ENCODE measurements at regions not wholly inside any gene's neighbourhood (a gene's known extent, or its start where the extent isn't known, plus 50 kb on each side); places are given as distances from the start of the nearest gene placed in this dataset.

- Histone ChIP-seq H4K5ac (ENCODE audit: insufficient read length, low read depth, low read length) (no peak overlapping the region), H3K79me2 (ENCODE audit: control insufficient read depth in 1 of 2, insufficient read depth in 2 of 2, low read length in 2 of 2) (no peaks in the 10 kb centered on the region), H3K79me1 (ENCODE audit: low read depth, low read length) (no peaks in the 10 kb centered on the region), H4K20me1 (replicated peaks in 1 of 2; ENCODE audit: control insufficient read depth in 1 of 2, insufficient read depth in 2 of 2, low read length in 2 of 2) (no peaks in the 10 kb centered on the region), H3K4me2 (ENCODE audit: insufficient read depth in 1 of 2, low read depth in 2 of 2, low read length in 2 of 2) (no peak overlapping the region), H3K23ac (ENCODE audit: insufficient read length) (no peak overlapping the region), H4K91ac (replicated peaks; ENCODE audit: insufficient read length, low read length) (no peak overlapping the region), H3K9ac (replicated peaks in 1 of 4; ENCODE audit: extremely low read depth in 1 of 4, low read depth in 3 of 4, low read length in 3 of 4) (no peak overlapping the region), H2AK5ac (ENCODE audit: low read depth, low read length) (no peak overlapping the region), H2BK5ac (ENCODE audit: low read depth, low read length) (no peak overlapping the region), H2BK12ac (ENCODE audit: low read depth, low read length) (no peak overlapping the region), H3K27ac (ENCODE audit: low read depth, low read length) (no peak overlapping the region), H2AFZ (ENCODE audit: low read length) (no peak overlapping the region), H3K4me3 (ENCODE audit: extremely low read depth in 1 of 4, insufficient read depth in 2 of 4, low read depth in 3 of 4, low read length in 4 of 4) (no peak overlapping the region), H3K18ac (ENCODE audit: extremely low read depth, low read length) (no peak overlapping the region), H3K4ac (replicated peaks; ENCODE audit: insufficient read length, low read depth, low read length) (no peak overlapping the region), H3K23me2 (ENCODE audit: low read depth, low read length) (no peaks in the 10 kb centered on the region), H3K27me3 (replicated peaks in 1 of 4; ENCODE audit: control insufficient read depth in 3 of 4, extremely low read depth in 1 of 4, insufficient read depth in 3 of 4, low read length in 3 of 4) (0 out of 7 replicates have a peak, but pooled peaks cover 0 to 3% (median 0%) of the 10 kb centered on the region in 4 experiments), H3K14ac (ENCODE audit: insufficient read length) (no peak overlapping the region), H2BK15ac (ENCODE audit: low read length) (no peak overlapping the region), H3K56ac (replicated peaks; ENCODE audit: insufficient read length, low read depth, low read length) (no peak overlapping the region), H3K4me1 (replicated peaks in 1 of 4; ENCODE audit: control insufficient read depth in 3 of 4, insufficient read depth in 4 of 4, low read length in 3 of 4) (peaks cover 0 to 6% (median 1%) of the 10 kb centered on the region in 4 experiments; a peak in 3 of 7 replicates), H4K8ac (ENCODE audit: extremely low read depth, insufficient read depth, low read length) (no peak overlapping the region), H2BK20ac (ENCODE audit: low read length) (no peak overlapping the region), H3K9me3 (ENCODE audit: insufficient read depth in 2 of 2, low read depth in 1 of 2, low read length in 1 of 2) (no peaks in the 10 kb centered on the region), H3K36me3 (ENCODE audit: control insufficient read depth in 2 of 4, insufficient read depth in 4 of 4, low read length in 3 of 4) (0 out of 8 replicates have a peak, but pooled peaks cover 0 to 2% (median 0%) of the 10 kb centered on the region in 4 experiments), H2BK120ac (replicated peaks; ENCODE audit: low read depth, low read length) (no peak overlapping the region)
- FAIRE-seq (no peak), DNase-seq (ENCODE audit: low read depth in 1 of 2, low spot score in 2 of 2) (no peak)
- CTCF ChIA-PET (ENCODE audit: partially characterized antibody): interaction anchor here (1.7 kb wide), 1 partner anchor 9 kb away, joined by 9 read pairs; no protein-coding TSS in a partner anchor
- POLR2A ChIA-PET (ENCODE audit: partially characterized antibody): no interaction called here
- WGBS, 2 experiments (ENCODE audit: extremely low coverage in 1 of 2, insufficient coverage in 1 of 2, insufficient read length in 1 of 2, insufficient replicate concordance in 2 of 2, low coverage in 1 of 2, low lambda C conversion rate in 2 of 2, missing lambda C conversion rate in 1 of 2): 81% methylated on average over 2 of the region's 2 CpGs; no CpG with 5 or more reads in 1 of the 2 experiments
- TF ChIP-seq KDM5A (IDR thresholded peaks at IDR 0.05; ENCODE audit: low read length) (no peak), TAF1 (IDR thresholded peaks at IDR 0.05; ENCODE audit: low read depth, low read length) (no peak), ATF3 (IDR thresholded peaks at IDR 0.05; ENCODE audit: insufficient read depth, low read depth, low read length) (no peak), RAD21 (IDR thresholded peaks at IDR 0.05 in 1 of 2, conservative IDR thresholded peaks at IDR 0.05 in 1 of 2; ENCODE audit: low read depth in 2 of 2, low read length in 2 of 2) (no peak), SUZ12 (IDR thresholded peaks at IDR 0.05; ENCODE audit: low read length) (no peak), EZH2 (IDR thresholded peaks at IDR 0.05; ENCODE audit: low read depth, low read length, severe bottlenecking) (no peak), CTCF (IDR thresholded peaks at IDR 0.05; ENCODE audit: control extremely low read depth in 1 of 3, insufficient read depth in 1 of 3, low read depth in 1 of 3, low read length in 3 of 3) (no peak), JUND (IDR thresholded peaks at IDR 0.05; ENCODE audit: low read length) (no peak), CTBP2 (IDR thresholded peaks at IDR 0.05; ENCODE audit: borderline replicate concordance, insufficient read depth, insufficient read length, low read length) (no peak)
Observed at GRCh38 chr14:49989966-49990365, 97.1 kb downstream of the ARF6 start.

Data from H1 (cell line).